GM12891 (cell line): ENCODE measurements at regions not wholly inside any gene's neighbourhood (a gene's known extent, or its start where the extent isn't known, plus 50 kb on each side); places are given as distances from the start of the nearest gene placed in this dataset.

ENCODE experiments used
- PAX5 ChIP-seq: IDR thresholded peaks from 2 replicates; pipeline ENCODE4 v1.6.1; 2011; ENCODE audit warnings: low read length, moderate library complexity, mild to moderate bottlenecking; ENCODE audit not compliant: insufficient read depth, severe bottlenecking
- POLR2A ChIP-seq: IDR thresholded peaks from 2 replicates; pipeline ENCODE4 v1.6.1; 2011; ENCODE audit warnings: low read depth, low read length, control low read depth
- POLR2AphosphoS5 ChIP-seq: IDR thresholded peaks from 2 replicates; pipeline ENCODE4 v1.6.1; 2011; ENCODE audit warnings: low read depth, low read length, control low read depth
- POU2F2 ChIP-seq: IDR thresholded peaks from 2 replicates; pipeline ENCODE4 v1.6.1; 2011; ENCODE audit warnings: low read depth, mild to moderate bottlenecking, control low read depth, low read length, moderate library complexity
- SPI1 ChIP-seq: IDR thresholded peaks from 2 replicates; pipeline ENCODE4 v1.6.1; 2011; ENCODE audit warnings: low read depth, low read length, control low read depth
- TAF1 ChIP-seq: IDR thresholded peaks from 2 replicates; pipeline ENCODE4 v1.6.1; 2011; ENCODE audit warnings: low read depth, low read length, control low read depth

DNA sequence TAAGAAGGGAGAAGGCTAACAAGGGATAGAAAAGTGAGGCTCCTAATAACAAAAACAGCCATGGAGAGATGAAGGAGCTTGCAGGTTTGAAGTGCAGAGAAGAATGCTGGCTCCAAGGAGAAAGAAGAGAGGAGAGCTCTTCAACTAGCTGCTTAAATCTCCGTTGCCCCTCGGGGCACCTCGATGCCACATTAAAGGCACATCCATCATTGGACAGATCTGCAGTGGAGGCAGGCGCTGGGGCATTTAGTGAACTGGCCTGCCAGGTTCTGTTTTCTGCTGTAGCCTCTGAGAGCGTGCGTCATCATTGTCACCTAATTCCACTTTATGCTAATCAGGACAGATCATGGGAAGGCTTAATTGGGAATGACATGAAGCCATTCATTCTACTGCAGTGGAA lies 1426.2 kb upstream of the WWC1 start:
- TF ChIP-seq TAF1 (no peak), POU2F2 (no peak), POLR2A (no peak), POLR2AphosphoS5 (no peak), SPI1 (no peak), PAX5 (no peak)
